GM18909 (cell line): ENCODE measurements at regions not wholly inside any gene's neighbourhood (a gene's known extent, or its start where the extent isn't known, plus 50 kb on each side); places are given as distances from the start of the nearest gene placed in this dataset.

Source experiments
- ATAC-seq: cut with Tn5 transposase; IDR thresholded peaks from one replicate; pipeline ENCODE4 v1.9.1; 2021; ENCODE audit warnings: mild to moderate bottlenecking; ENCODE audit not compliant: unreplicated experiment, poor library complexity

GRCh38 chr4:135344492-135344891 lies 1142.9 kb upstream of the PABPC4L start:
- ATAC-seq: no peak

DNA sequence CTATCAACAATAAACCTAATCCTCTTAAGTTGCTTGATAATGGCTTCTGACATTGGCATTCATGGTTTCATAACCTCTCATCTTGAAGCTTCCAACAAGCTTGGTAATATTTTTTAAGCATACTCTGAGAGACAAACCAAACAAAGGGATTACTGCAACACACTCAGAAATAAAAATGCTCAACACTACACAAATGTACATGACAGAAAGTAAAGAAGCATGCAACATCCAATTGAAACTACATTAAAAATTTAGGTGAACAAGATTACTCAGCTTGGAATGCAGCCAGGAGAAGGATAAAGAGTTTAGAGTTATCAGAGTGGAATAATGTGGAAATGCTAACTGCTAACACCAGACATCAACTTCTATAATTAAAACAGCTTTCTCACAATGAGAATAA lies 1136.6 kb upstream of the PABPC4L start:
- ATAC-seq: no peak

- no peak for ATAC-seq
Measured at GRCh38 chr4:135325264-135325663, 1123.7 kb upstream of the PABPC4L start.

GRCh38 chr4:135319685-135320084 lies 1118.1 kb upstream of the PABPC4L start:
- no peak for ATAC-seq

GRCh38 chr4:135316266-135316779 lies 1114.7 kb upstream of the PABPC4L start:
- ATAC-seq: no peak

DNA sequence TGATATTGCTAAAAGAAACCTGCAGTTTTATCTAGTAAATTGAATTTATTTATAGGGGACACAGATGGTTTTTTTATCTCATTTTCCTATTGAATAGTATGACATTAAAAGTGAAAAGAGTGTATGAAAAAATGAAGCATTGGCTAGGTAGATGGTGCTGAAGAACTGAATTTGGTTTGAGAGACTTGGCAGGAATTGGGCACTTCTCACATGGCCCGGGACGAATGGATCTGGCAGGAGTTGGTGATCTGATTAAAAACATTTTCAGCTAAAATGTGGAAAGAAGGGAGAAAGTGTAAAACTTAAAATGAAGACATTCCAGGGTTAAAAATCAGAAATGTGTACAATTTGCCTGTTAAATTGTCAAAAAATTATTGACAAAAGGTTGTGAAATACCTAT lies 1088.5 kb upstream of the PABPC4L start:
- ATAC-seq: no peak

DNA sequence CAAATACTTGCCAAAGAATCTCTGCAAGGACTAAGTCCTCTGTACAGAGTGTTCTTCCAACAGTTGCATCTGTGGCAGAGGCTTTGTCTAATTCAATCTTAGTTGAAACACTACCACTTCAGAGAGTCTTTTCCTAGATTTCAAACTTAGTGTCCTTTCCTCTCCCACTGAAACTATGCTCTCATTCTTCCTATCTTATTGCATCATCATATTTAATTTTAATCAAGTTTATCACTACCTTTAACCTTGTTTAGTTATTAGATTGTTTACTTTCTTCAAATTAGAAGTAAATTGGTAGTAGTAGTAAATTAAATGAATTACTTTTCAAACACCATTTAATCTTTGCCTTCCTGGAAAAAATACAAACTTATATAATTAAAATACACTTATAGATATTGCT lies 1082.3 kb upstream of the PABPC4L start:
- no peak for ATAC-seq

- ATAC-seq: no peak
Measured at GRCh38 chr4:135282676-135283075, 1081.1 kb upstream of the PABPC4L start.

DNA sequence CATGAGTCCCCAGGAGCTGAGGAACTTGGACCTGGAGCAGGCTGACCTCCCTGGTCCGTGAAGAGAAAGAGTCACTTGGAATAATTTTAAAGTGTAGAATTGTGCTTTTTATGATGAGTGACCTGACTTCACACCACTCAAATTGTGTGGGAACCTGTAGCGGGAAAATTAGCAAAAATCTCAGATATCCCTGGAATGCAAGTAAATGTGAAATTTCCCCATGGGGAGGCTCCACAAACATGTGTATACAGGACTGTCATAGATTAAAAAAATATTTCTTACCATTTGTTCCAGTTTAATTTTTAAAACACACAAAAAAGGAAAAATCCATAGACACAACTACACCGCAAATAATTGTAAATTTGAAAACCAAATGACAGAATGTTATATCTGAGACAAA lies 1079.6 kb upstream of the PABPC4L start:
- no peak for ATAC-seq

- ATAC-seq: no peak
Measured at GRCh38 chr4:135277980-135278315, 1076.4 kb upstream of the PABPC4L start.

- ATAC-seq: no peak
Measured at GRCh38 chr4:135277068-135277979, 1075.7 kb upstream of the PABPC4L start.

DNA sequence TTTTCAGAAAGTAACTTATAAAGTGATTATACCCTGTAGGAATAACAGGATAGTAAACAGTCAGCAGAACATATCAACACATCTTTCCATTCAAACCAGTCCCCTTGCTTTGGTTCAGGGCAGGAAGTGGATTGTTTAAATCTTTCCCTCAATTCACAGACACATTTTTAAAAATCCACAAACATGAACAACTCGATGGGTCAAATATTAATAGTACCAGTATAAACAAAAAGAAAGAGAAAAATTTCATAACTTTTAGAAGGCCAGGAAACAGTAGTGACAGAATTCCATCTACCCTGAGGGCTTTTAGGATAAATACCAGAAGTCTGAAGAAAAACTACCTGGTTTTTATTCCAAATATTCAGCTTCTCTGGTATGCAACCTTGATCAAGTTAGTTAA lies 1072.8 kb upstream of the PABPC4L start:
- no peak for ATAC-seq

- ATAC-seq: peak; percentile 96
Measured at GRCh38 chr4:135269125-135269890, 1067.7 kb upstream of the PABPC4L start.

DNA sequence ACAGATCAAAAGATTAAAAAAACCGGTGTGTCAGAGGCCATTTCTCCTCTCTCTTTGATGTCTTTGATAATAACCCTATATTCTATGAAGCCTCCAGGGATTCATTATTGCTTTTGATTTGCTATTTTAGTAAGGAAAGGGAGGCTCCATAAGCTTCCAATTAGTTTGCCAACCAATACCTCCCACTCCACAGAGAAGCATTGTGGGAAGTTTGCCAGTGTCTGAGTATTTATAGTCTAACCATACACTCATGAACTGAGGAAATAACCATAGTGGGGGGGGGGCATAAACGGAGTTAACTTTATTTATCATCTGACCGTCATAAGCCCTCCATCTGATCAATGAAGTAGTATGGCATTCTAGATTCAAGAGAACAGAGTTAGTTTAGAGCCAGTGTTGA lies 1066.8 kb upstream of the PABPC4L start:
- ATAC-seq: no peak

DNA sequence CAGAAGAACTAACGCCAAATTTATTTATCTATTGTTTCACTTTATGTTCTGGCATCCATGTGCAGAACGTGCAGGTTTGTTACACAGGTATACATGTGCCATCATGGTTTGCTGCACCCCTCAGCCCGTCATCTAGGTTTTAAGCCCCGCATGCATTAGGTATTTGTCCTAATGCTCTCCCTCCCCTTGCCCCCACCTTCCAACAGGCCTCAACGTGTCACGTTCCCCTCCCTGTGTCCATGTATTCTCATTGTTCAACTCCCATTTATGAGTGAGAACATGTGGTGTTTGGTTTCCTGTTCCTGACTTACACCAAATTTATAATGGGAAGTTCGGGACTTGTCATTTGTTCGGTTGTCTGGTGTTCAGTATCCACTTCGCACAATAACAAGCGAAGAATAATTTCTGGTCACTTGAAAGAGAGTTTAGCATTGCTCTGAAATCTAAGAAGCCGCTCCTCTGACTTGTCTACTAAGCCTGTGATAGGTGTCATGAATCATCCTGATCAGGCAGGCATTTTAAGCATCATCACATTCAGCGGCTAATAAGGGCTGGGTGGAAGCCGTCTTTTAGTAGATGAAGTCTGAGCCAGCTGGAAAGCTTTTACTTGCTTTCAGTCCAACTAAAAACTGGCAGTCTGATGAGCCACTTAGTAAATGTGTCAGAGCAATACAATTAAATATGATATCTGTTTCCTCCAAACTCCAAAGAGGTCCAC lies 1065.7 kb upstream of the PABPC4L start:
- no peak for ATAC-seq

- no peak for ATAC-seq
Measured at GRCh38 chr4:135256111-135256510, 1054.5 kb upstream of the PABPC4L start.

DNA sequence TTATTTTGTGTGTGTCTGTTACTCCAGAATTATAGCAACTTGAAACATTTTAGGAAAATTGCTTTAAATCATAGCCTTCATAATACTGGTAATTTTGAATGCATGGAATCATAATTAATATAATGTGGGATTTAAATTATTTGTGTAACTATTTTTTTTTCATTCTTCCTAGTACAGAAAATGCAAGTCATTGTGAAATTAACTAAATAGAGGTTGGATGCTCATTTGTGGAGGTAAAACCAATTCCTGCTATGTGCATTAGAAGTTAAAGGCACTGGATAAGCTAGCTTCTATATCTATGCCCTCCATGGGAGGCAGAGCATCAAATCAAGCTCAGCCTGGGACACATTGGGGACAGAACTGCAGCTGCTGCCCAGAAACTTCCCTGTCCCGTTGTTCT lies 1048.5 kb upstream of the PABPC4L start:
- ATAC-seq: no peak

- ATAC-seq: no peak
Measured at GRCh38 chr4:135249024-135249423, 1047.4 kb upstream of the PABPC4L start.

- no peak for ATAC-seq
Measured at GRCh38 chr4:135244696-135245095, 1043.1 kb upstream of the PABPC4L start.

DNA sequence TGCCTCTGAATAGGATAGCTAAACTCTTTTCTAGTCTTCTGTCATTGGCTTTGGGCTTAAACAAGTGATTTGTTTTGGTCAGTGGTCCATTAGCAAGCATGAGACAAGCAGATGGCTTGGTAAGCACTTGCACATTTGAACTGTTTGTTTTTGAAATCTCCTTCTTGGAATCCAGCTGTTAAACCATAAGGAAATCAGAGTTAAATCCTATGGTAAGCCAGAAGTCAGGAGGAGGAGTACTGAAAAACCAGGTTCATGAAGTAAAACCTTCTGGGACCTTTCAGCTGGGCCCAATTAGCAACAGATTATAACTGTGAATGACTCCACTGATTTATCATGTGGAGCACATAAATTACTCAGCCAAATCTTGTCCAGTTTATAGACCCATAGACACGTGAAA lies 1042.5 kb upstream of the PABPC4L start:
- no peak for ATAC-seq

DNA sequence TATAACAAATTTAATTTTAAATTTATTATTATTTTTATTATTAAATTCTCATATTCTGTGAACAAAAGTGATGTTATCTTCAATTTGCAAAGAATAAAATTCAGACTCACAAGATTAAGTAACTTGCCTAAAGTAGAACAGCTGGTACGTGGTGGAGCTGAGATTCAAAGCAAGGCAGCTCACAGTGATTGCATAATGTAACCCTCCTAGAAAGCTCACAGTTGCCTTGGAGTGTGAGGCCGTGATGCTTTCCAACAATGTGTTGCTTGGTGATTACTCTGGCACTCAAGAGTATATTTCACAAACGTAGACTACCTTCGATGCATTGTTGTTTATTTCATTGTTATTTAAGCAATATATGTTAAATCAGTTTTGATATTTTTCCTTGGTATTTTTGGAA lies 1039.2 kb upstream of the PABPC4L start:
- no peak for ATAC-seq
